ENCODE measurements at regions not wholly inside any gene's neighbourhood (a gene's known extent, or its start where the extent isn't known, plus 50 kb on each side); places are given as distances from the start of the nearest gene placed in this dataset.

GRCh38 chr9:119963258-119963797, 594.1 kb upstream of the BRINP1 start:
- TF ChIP-seq CTCF (IDR thresholded peaks at IDR 0.05) (no peak), EZH2 (IDR thresholded peaks at IDR 0.05; ENCODE audit: borderline replicate concordance, insufficient read depth, low read depth, low read length, poor library complexity, severe bottlenecking) (no peak)
